ENCODE measurements at regions not wholly inside any gene's neighbourhood (a gene's known extent, or its start where the extent isn't known, plus 50 kb on each side); places are given as distances from the start of the nearest gene placed in this dataset.

DNA sequence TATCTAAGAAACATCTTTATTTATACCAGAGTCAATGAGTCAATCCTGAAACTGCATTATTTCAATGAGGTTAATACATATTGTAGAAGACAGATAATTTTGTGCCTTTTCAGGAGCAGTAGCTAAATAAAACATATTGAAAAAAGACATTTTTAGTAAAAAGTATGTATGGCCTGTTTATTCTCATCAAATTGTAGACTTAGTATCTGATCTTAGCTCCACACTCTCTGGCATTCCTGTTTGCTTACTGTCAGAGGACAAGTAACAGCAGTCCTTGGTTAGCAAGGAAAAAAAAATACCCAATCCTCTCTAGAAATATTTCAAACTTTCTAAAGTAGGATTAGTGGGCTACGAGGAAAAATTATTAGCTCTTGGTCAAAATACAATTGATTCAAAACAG lies 50.5 kb upstream of the GUCY1A1 start:
- no peak for DNase-seq (ENCODE audit: low read depth in 4 of 4, low spot score in 2 of 4)

DNA sequence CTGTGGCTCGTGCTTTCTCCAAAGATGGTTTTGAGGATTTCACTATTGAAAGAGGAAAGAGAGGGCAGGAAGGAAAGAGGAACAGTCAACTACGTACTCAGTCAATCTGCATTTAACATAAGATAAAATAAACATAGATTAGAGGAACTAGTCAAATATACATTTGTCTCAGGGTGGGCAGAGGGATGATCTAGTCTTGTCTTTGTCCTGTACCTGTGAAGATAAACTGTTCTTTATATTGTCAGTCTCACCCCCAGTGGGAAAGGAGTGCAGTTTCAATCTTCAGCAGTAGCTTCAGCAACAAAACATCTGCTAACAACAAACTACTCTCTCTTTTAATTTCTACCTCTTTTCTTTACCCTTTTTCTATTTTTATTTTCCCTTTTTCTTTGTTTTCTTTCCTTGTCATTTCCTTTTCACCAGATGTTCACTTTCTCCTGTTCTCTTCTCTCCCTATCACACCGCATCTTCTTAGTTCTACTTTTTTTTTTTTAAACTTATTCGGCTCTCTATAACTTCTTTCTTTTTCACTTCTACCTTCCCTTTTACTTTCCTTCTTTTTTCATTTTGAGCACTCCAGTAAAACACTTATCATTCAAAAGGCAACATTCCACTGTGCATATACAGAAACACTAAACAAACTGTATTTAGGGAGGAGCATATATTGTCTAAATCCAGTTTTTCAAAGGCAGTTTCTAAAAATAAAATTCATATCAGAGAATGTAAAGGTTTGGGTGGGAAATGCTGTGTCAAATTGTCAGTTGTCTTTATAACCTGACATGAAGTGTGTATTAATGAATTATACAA lies 51.4 kb upstream of the GUCY1A1 start:
- DNase-seq (ENCODE audit: low read depth in 4 of 4, low spot score in 2 of 4), result no peak

DNA sequence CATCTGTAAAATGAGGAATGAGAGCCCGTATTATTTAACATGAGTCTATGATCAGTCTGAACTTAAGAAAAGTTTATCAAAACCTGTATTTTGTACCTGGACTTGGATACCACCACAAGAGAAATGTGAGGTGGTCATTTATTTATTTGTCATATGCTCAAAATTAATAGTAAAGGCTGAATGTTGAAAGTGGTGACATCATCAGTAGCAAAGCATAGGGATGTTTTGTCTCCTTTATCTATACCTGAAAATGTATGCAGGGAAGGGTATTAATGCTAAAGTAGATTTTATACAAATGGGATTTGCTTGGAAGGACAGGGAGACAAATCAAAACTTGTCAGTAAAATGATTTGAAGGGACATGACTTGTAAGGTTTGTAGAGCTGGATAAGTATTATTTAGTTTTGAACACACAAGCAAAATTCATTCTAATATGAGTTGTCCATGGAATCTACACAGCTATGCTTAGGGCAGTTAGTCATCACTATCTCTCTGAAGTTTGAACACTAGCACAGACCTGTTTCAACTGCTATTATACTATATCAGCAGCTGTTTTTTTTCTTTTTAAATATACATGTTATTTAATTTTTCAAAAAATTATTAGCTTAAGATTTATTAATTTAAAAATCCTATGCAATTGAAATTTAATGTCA lies 52.4 kb upstream of the GUCY1A1 start:
- DNase-seq (ENCODE audit: low read depth in 4 of 4, low spot score in 2 of 4), result no peak

DNA sequence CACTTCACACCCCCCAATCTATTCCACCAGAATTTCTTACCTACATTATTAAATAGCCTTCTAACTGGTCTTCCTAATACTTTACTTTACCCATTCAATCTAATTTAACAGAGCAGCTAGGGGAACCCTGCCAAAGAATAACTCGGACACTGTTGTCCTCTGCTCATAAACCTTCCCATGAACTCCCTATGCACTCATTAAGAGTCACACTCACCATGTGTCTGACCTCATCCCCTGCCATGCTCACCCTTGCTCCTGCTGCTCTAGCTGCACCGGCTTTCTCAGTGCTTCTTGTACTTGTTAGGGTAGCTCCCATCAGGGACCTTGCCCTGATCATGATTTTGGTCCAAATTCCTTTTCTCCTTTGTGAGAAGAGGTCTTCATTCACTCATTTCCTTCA lies 54.6 kb upstream of the GUCY1A1 start:
- DNase-seq (ENCODE audit: low read depth in 4 of 4, low spot score in 2 of 4), result no peak

DNA sequence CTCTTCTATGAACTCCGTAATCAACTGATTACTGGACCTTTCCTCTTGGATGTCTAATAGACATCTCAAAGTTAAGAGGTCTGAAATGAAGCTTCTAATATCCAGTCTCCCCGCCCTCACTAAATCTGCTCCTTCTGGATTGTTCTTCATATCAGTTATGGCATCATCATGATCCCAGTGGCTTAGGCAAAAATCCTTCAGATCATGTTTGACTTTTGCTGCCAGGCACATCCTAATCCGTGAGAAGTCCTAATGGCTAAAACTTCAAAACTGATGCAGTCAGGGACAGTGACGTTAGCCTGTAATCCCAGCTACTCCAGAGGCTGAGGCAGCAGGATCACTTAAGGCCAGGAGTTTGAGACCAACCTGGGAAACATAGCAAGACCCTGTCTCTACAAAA lies 55.1 kb upstream of the GUCY1A1 start:
- no peak for DNase-seq (ENCODE audit: low read depth in 4 of 4, low spot score in 2 of 4)

DNA sequence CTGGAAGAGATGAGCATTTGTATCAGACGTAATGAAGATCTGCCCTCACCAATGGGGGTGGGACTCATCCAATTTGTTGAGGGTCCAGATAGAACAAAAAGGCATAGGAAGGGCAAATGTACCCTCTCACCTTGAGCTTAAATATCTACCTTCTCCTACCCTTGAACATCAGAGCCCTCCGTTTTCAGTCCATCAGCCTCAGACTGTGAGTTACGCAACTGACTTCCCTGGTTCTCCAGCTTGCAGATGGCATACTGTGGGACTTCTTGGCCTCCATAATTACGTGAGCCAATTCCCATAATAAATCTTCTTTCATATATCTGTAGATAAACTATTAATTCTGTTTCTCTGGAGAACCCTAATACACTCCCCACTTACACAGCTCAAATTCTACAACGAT lies 56.5 kb upstream of the GUCY1A1 start:
- DNase-seq (ENCODE audit: low read depth in 4 of 4, low spot score in 2 of 4), result no peak

DNA sequence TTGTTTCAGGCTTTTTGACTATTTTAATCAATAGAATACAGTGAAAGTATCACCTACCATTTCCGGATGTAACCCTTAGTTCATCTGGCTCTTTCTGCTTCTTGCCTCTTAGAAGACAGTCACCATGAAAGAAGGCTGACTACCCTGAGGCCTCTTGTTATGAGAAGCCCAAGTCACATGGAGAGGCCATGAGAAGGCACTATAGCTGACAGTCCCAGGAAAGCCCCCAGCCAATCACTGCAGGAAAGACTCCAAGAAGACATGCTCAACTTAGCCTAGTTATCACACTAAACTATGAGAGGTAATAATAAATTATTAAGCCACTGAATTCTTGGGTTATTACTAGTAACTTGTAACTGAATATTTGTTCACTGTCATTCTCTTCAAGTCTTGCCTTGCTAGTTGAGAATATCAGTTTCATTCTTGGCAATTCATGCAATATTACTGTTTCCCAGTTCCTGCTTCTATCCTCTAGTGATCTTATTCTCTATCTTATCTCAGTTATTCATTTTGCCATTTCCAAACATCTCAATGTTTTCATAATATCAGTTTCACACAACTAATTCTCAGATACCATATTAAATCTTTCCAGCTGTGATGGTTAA lies 57.1 kb upstream of the GUCY1A1 start:
- DNase-seq (ENCODE audit: low read depth in 4 of 4, low spot score in 2 of 4), result no peak

DNA sequence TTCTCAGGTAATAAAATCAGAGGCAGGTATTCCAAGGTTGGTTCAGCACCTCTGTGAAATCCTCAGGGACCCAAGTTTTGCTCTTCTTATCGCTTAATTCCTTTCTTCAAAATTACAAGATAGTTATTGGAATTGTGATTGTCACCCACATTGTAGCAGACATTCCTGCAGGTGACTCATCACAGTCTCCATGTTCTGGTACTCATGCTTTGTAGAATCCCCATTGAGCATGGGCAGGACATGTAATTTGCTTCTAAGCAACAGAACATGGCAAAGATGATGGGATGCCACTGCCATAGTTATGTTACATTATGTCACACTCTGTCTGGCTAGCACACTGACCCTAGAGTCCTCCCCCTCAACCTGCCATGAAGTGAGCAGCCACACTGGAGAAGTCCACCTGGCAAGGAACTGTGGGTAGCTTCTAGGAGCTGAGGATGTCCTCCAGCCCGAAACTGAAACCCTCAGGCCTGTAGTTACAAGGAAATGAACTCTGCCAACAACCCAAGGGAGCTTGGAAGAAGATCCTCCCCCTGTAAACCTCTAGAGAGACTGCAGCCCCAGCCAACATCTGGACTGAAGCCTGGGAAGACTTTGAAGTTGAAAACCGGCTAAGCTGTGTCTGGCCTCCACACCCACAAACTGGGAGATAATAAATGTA lies 58.3 kb upstream of the GUCY1A1 start:
- no peak for DNase-seq (ENCODE audit: low read depth in 4 of 4, low spot score in 2 of 4)

DNA sequence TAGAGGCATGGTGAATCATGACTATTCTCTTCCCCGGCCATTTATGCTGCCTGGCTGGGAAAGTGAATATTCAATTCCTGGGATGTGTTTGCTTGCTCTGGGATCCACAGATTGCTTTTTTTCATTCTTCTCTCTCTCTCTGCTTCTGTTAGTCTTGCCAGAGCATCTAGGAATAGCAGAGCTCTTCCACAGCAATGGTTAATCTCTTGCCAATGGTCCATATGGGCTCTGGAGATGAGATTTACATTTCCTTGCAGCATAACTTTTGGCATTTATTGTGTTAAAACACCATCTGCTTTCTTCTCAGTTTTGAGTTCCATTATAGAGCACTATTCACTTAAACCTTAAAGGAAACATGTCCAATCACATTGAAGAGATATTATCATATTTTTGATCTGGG lies 59.2 kb upstream of the GUCY1A1 start:
- no peak for DNase-seq (ENCODE audit: low read depth in 4 of 4, low spot score in 2 of 4)

DNA sequence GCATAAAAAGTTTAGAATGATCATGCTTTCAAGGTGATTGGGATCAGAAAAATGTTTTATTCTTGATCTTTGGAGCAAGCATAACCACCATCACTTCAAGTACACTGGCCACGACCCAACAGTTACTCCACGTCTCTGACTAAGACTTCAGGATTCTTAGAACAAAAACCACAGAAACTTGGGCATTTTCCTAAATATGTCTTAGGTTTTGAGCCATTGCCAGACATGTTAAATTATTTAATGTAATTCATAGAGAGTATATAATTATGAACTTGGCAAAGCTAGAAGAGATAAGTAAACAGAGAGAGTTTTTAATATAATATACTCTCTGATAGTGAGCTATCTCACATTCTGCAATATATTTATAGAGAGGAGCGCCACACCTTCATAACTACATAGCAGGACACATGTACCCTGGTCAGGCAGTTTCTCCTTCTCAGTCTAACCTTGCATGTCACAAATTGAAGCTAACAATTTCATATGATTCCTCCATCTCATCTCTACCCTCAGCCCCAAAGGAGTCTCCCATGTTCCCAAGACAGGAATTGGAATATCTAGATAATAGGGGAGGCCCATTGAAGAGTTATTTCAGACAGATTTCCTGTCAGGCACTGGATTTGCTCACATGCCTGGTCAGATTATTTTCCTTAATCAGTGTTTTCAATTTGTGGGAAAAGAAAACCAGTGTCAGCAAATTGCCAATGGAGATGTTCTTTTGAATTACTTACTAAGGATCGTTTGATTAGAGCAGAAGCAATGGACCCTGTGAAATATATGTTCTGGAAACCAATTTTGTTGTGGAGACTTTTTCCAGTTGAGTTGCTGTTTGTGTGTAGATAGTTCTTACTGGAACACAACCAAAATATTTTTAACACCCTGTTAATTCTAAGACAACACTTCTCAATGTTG lies 61.7 kb upstream of the GUCY1A1 start:
- DNase-seq (ENCODE audit: low read depth in 4 of 4, low spot score in 2 of 4), result no peak

DNA sequence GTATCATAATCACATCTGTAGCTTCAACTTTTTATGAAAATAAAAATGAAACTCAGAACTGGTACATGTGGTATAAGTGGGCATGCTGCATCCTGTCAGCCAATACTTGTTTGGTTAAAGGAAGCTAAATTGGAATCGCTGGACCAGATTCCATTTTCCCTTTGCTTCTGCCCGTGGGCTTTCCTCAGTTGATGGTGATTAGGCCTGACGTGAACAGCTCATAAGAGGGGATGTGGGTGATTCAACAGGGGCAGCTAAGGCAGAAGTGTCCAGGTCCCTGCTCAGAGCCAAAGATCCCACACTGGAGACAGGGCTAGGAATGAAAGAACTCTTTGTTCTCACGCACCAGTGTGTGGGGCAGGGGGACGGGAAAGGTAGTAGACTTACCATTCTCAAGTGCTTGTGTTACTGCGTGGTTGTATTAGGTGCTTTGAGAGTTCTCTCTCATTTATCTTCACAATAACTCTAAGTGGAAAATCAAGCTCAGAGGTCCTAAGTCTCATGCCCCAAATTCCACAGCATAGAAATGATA lies 63.2 kb upstream of the GUCY1A1 start:
- no peak for DNase-seq (ENCODE audit: low read depth in 4 of 4, low spot score in 2 of 4)

DNA sequence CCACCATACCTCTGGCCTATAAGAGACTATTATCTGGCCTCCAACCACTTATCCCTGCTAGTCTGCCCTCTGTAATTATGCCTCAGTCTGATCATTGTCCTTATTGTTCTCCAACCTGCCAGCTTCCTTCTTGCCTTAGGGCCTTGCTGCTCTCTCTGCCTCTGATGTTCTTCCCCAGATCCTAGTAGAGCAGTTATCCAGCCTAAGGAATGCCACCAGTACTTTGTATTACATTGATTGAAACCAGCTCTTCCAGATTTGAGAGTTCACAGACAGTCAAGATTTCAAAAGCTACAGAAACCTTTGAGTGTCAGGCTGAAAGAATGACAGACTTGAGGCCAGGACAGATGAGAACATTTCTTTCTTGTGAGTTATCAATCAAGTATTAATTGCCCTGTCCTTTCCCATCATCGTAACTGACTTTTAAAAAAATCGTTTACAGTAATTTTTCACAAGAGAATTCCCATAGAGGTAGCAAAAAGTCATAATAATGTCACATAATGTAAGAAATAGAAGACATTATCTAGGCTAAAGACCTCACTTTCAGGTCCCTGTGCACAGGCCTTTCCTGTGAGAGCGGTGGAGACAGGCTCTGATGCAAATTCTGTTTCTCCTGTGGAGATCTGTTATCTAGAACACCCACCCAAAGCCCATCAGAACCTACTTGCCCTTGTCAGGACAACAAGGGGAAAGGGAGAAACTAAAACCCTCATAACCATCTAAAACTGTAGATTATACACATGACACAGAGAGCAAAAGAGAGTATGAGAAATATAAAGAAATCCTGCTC lies 64.1 kb upstream of the GUCY1A1 start:
- no peak for DNase-seq (ENCODE audit: low read depth in 4 of 4, low spot score in 2 of 4)

DNA sequence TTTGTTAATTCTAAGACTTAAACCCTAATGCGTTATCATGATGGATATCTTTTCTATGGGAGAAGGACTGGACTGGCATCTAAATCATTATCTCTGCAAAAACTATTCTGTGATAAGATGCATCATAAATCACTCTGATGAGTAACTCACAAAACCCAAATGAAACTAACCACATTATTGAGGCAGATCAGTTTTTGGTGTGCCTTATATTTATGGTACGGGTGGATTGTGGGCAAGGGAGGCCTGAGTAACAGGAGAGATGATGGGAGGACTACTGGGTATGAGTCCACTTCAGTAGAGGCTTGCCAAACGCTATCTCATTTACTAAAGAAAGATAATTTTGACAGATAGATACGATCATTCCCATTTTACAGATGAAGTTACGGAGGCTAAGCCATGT lies 66.4 kb upstream of the GUCY1A1 start:
- no peak for DNase-seq (ENCODE audit: low read depth in 4 of 4, low spot score in 2 of 4)

DNA sequence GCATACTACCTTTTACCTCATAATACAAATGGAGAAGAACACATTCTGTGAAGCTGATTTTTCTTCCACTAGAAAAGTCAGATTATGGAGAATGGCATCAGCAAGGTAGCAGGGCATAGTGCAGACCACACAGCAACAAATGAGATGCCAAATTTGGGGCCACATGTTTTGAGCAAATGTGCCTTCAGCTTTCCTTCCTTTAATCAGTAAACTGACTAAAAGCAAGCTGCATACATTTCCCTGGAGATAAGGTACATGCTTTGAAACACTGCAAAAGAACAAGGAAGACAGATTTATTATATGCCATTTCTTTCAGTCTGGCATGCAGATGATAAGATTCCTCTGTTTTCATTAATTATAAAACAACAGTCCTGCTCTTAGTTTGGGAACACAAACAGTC lies 67.1 kb upstream of the GUCY1A1 start:
- DNase-seq (ENCODE audit: low read depth in 4 of 4, low spot score in 2 of 4), result no peak

DNA sequence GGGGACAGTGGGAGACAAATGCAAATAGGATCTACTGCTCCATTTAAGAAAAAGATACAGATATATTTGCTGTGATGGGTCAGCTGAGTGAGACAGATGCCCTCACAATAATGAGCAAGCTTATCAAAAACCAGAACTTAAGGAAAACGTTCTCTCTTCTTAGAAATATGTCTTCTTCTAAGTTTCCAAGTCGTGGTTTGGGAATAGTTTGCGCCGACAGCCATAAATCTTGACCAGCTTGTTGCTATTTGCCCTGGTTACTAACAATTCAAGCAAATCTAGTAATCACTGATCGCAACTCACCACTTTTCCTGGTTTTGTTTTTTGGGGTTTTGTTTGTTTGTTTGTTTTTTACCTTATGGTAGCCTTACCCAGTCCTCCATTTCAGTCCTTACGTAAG lies 67.6 kb upstream of the GUCY1A1 start:
- no peak for DNase-seq (ENCODE audit: low read depth in 4 of 4, low spot score in 2 of 4)

DNA sequence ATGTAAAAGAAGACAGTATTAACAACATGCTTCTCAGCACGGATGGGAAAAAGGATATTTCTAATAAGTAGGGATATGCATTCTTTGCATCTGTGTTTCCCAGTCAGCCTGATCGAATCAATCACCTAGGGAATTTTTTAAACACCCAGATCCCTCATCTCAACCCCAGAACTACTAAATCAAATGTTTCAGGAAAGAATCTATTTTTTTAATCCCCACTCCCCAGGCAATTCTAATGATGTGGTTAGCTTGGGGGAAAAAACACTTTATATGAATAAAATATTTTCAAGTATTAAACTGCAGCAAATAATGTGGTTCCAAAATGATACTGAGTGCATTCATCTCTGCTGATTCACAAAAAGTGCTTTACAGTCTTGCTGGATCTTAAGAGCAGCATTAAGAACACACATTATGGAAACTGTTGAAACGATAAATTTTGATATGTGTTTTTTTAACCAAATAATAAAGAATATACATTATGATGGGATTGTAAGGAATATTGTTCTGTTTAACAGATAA lies 68.7 kb upstream of the GUCY1A1 start:
- no peak for DNase-seq (ENCODE audit: low read depth in 4 of 4, low spot score in 2 of 4)

DNA sequence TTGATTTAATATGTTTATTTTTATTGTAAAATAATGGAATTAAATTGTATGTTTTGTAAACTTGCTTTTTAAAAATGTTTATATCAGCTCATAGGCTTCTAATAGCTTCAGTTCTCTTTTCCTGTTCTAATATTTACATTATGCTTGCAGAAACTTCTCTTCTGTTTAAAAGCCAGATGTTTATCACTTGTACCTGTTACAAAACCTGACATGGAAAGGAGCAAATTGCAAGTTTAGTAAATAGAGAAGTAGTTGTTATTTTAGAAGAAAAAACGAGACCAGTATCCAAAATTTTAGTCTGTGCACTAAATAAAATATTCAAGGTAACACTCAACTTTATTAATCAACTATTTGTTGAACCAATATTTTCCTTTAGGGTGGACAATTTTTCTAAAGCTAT lies 69.4 kb upstream of the GUCY1A1 start:
- no peak for DNase-seq (ENCODE audit: low read depth in 4 of 4, low spot score in 2 of 4)

DNA sequence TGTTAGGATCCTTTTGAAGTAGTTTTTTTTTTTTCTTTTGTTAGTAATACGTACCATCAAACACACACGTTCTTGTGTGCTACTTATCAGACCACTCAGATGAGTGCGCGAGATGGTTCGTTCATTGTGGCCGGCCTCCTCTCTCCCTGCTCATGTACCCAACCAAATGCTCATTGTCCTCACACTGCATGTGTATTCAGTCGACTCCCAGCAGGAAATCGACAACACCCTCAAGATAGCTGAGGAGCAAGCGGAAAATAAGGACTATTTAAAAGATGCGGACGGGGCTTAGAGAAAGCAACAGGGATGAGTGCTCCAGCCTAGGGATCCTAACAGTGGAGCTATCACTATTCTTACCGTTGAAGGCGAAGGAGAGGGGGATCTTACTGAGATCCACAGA lies 72.9 kb upstream of the GUCY1A1 start:
- DNase-seq (ENCODE audit: low read depth in 4 of 4, low spot score in 2 of 4), result no peak

DNA sequence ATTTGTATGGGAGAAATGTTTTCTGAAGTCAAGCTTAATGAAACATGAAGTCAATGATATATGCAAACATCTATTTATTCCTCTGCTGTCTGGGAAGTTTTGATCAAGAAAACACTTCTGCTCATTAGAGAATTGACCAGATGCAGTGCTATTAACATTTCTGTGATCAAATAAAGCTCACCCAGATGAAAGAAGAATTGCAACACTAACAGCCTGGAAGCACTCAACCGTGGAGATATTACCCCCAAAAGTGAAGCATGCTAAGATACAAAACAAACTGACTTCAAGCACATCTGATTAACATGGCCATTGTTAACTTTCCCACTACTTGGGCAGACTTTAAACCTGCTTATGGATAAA lies 73.7 kb upstream of the GUCY1A1 start:
- no peak for DNase-seq (ENCODE audit: low read depth in 4 of 4, low spot score in 2 of 4)

Measured in left renal cortex interstitium (tissue), 4 donors.